ENCODE measurements at regions not wholly inside any gene's neighbourhood (a gene's known extent, or its start where the extent isn't known, plus 50 kb on each side); places are given as distances from the start of the nearest gene placed in this dataset.

- no peak for TF ChIP-seq KLF8 (tag by site-specific recombination; IDR thresholded peaks at IDR 0.05)
- TF ChIP-seq ZSCAN16 (tag by site-specific recombination; IDR thresholded peaks at IDR 0.05) = no peak
- TF ChIP-seq INSM2 (tag by site-specific recombination; IDR thresholded peaks at IDR 0.05) = no peak
- TF ChIP-seq MZF1 (tag by site-specific recombination; IDR thresholded peaks at IDR 0.05; ENCODE audit: borderline replicate concordance) = no peak
- no peak for TF ChIP-seq ZNF366 (tag by site-specific recombination; conservative IDR thresholded peaks at IDR 0.05)
- TF ChIP-seq ZNF223 (tag by site-specific recombination; IDR thresholded peaks at IDR 0.05) = no peak
- no peak for TF ChIP-seq ZBTB8A (tag by site-specific recombination; IDR thresholded peaks at IDR 0.05)
- no peak for TF ChIP-seq ZNF521 (tag by site-specific recombination; IDR thresholded peaks at IDR 0.05)
- TF ChIP-seq OSR2 (tag by site-specific recombination; IDR thresholded peaks at IDR 0.05) = no peak
- TF ChIP-seq HOXD13 (CRISPR knock-in tag; IDR thresholded peaks at IDR 0.05; ENCODE audit: borderline replicate concordance) = no peak
- no peak for TF ChIP-seq ZNF394 (tag by site-specific recombination; IDR thresholded peaks at IDR 0.05; ENCODE audit: borderline replicate concordance)
- ChIA-PET CTCF (no interaction called here), POLR2A (no interaction called here)
- Histone ChIP-seq H3K9me3 (ENCODE audit: control insufficient read depth, insufficient read depth, low read depth, low read length) (no peaks in the 10 kb centered on the region), H3K27ac (ENCODE audit: extremely low read depth, low read depth, low read length) (no peak overlapping the region), H3K4me1 (ENCODE audit: control insufficient read depth, insufficient read depth, low read length) (no peaks in the 10 kb centered on the region), H3K4me3 (ENCODE audit: low read depth, low read length) (no peak overlapping the region), H3K36me3 (ENCODE audit: control insufficient read depth in 2 of 2, insufficient read depth in 1 of 2, low read length in 2 of 2) (no peaks in the 10 kb centered on the region)
Measured at GRCh38 chr13:106772006-106772601, 204.2 kb upstream of the ARGLU1 start.

GRCh38 chr13:106768991-106769390, 201.1 kb upstream of the ARGLU1 start:
- Histone ChIP-seq H3K4me1 (ENCODE audit: control insufficient read depth, insufficient read depth, low read length) (no peaks in the 10 kb centered on the region), H3K36me3 (ENCODE audit: control insufficient read depth in 2 of 2, insufficient read depth in 1 of 2, low read length in 2 of 2) (no peaks in the 10 kb centered on the region), H3K9me3 (ENCODE audit: control insufficient read depth, insufficient read depth, low read depth, low read length) (no peaks in the 10 kb centered on the region), H3K4me3 (ENCODE audit: low read depth, low read length) (no peak overlapping the region), H3K27ac (ENCODE audit: extremely low read depth, low read depth, low read length) (no peak overlapping the region)
- ChIA-PET POLR2A (no interaction called here), CTCF (interaction anchor here (0.6 kb wide), 1 partner anchor 1540 kb away, joined by 3 read pairs; no protein-coding TSS in a partner anchor)
- TF ChIP-seq OVOL3 (tag by site-specific recombination; IDR thresholded peaks at IDR 0.05) = no peak
- no peak for TF ChIP-seq ZNF155 (tag by site-specific recombination; IDR thresholded peaks at IDR 0.05)
- TF ChIP-seq ZNF19 (tag by site-specific recombination; IDR thresholded peaks at IDR 0.05; ENCODE audit: low read depth) = no peak
- TF ChIP-seq ZFP69B (tag by site-specific recombination; IDR thresholded peaks at IDR 0.05) = no peak
- TF ChIP-seq ZNF311 (tag by site-specific recombination; IDR thresholded peaks at IDR 0.05; ENCODE audit: borderline replicate concordance) = no peak
- no peak for TF ChIP-seq ZNF37A (tag by site-specific recombination; IDR thresholded peaks at IDR 0.05)
- TF ChIP-seq ZFP41 (tag by site-specific recombination; IDR thresholded peaks at IDR 0.05; ENCODE audit: borderline replicate concordance) = no peak
- no peak for TF ChIP-seq ZNF501 (tag by site-specific recombination; IDR thresholded peaks at IDR 0.05)
- no peak for TF ChIP-seq MZF1 (tag by site-specific recombination; IDR thresholded peaks at IDR 0.05; ENCODE audit: borderline replicate concordance)
- no peak for TF ChIP-seq ZNF792 (tag by site-specific recombination; IDR thresholded peaks at IDR 0.05)
- TF ChIP-seq ZNF623 (tag by site-specific recombination; IDR thresholded peaks at IDR 0.05) = no peak
- TF ChIP-seq BCL11B (tag by site-specific recombination; IDR thresholded peaks at IDR 0.05; ENCODE audit: low read depth) = no peak
- TF ChIP-seq ZNF404 (tag by site-specific recombination; IDR thresholded peaks at IDR 0.05) = no peak
- TF ChIP-seq, protein P1, sequence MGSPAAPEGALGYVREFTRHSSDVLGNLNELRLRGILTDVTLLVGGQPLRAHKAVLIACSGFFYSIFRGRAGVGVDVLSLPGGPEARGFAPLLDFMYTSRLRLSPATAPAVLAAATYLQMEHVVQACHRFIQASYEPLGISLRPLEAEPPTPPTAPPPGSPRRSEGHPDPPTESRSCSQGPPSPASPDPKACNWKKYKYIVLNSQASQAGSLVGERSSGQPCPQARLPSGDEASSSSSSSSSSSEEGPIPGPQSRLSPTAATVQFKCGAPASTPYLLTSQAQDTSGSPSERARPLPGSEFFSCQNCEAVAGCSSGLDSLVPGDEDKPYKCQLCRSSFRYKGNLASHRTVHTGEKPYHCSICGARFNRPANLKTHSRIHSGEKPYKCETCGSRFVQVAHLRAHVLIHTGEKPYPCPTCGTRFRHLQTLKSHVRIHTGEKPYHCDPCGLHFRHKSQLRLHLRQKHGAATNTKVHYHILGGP (tag by site-specific recombination; IDR thresholded peaks at IDR 0.05) = no peak
- no peak for TF ChIP-seq YY2 (tag by site-specific recombination; IDR thresholded peaks at IDR 0.05)
